ENCODE measurements at regions not wholly inside any gene's neighbourhood (a gene's known extent, or its start where the extent isn't known, plus 50 kb on each side); places are given as distances from the start of the nearest gene placed in this dataset.

DNA sequence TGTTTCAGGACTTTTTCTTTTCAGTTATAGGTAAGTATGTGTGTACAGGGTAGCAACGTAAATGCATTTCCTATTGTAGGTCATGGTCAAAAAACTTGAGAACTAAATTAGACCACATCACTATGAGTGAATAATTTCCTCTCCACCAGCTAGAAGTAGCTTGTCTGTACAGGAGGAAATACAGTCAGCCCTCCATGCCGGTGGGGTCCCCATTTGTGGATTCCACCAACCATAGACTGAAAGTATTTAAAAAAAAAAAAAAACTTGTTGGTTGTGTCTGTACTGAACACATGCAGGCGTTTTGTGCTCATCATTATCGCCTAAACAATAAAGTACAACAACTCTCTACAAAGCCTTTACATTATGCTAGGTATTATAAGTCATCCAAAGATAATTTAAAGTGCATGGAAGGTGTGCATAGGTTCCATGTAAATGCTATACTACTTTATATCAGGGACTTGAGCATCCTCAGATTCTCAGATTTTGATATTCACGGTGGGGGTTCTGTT lies 94.2 kb upstream of the NDUFV2 start:
- ChIA-PET CTCF (ENCODE audit: low intra/inter-chr PET ratio, low total read pairs) (no interaction called here), POLR2A (no interaction called here)
- no peak for FAIRE-seq
- Histone ChIP-seq H3K36me3 (replicated peaks in 1 of 2; ENCODE audit: control insufficient read depth in 1 of 2, insufficient read depth in 2 of 2, low read length in 2 of 2) (no peaks in the 10 kb centered on the region), H2AFZ (ENCODE audit: low read length) (no peak overlapping the region), H4K20me1 (ENCODE audit: insufficient read depth, low read length) (no peaks in the 10 kb centered on the region), H3K27ac (ENCODE audit: extremely low read length, insufficient read depth, low read length) (no peak overlapping the region), H3K4me2 (ENCODE audit: low read depth, low read length) (no peak overlapping the region), H3K4me3 (replicated peaks in 1 of 3; ENCODE audit: insufficient read depth in 1 of 3, low read depth in 2 of 3, low read length in 3 of 3) (no peak overlapping the region), H3K9me3 (ENCODE audit: low read length) (no peaks in the 10 kb centered on the region), H3K4me1 (ENCODE audit: insufficient read depth, low read length) (no peaks in the 10 kb centered on the region), H3K79me2 (ENCODE audit: insufficient read depth, low read length) (no peaks in the 10 kb centered on the region), H3K9ac (ENCODE audit: insufficient read depth, low read depth, low read length) (no peak overlapping the region), H3K27me3 (ENCODE audit: control insufficient read depth in 1 of 2, insufficient read depth in 2 of 2, low read length in 2 of 2) (no peaks in the 10 kb centered on the region)
- in situ Hi-C loops (cut with HindIII; ENCODE audit: extremely low pct_ligation_motif_present, low pct_unique_long_range_greater_than_20kb) (no loop called here), intact Hi-C loops (cut with micrococcal nuclease; ENCODE audit: unreplicated experiment) (no loop called here)
- DNase-seq (ENCODE audit: low spot score) = no peak
- ATAC-seq = no peak
- no peak for TF ChIP-seq IKZF4 (CRISPR knock-in tag; IDR thresholded peaks at IDR 0.05; ENCODE audit: borderline replicate concordance, low read depth, not compliant biosample characterization)
- TF ChIP-seq ZFP1 (CRISPR knock-in tag; IDR thresholded peaks at IDR 0.05) = no peak
- TF ChIP-seq ZBTB21 (CRISPR knock-in tag; IDR thresholded peaks at IDR 0.05) = no peak
- TF ChIP-seq PLSCR1 (CRISPR knock-in tag; IDR thresholded peaks at IDR 0.05; ENCODE audit: borderline replicate concordance) = no peak
- WGBS (ENCODE audit: low lambda C conversion rate) = 41% methylated on average over 5 of the region's 5 CpGs
- BruUV-seq (replicated peaks) = no TSS peak

DNA sequence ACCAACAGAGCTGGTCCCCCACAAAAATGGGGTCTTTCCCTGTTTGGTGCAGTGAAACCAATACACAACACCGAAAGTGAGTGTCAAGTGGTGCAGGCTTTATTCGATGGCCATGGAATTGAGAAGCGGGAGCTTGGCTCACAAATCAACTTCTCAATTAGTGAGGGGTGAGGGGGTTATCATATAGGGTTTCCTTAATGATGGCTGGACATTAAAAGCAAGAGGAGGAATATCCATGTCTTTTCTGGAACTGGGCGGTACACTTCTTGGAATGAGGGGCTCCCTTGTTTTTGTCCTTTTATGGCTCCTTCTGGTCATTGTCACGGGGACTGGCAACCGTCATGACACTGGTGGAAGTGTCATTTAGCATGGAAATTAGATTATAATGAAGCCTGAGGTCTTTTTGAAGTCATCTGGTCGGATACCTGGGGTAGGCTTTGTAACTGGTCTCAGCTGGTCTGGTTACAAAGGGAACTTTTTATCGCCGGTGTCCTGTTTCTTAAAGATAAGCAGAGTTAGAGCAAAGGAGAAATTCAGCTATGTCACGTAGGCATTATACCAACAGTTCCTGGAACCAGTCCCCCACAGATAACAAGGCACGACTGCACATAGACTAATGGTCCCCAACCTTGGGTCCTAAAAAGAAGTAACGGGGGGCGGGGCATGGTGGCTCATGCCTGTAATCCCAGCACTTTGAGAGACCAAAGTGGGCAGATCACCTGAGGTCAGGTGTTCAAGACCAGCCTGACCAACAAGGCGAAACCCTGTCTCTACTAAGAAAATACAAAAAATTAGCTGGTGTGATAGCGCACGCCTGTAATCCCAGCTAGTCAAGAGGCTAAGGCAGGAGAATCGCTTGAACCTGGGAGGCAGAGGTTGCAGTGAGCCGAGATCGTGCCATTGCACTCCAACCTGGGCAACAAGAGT lies 93.5 kb upstream of the NDUFV2 start:
- CTCF ChIA-PET (ENCODE audit: low intra/inter-chr PET ratio, low total read pairs) = no interaction called here
- no peak overlapping the region for H3K4me3 ChIP-seq (replicated peaks in 1 of 3; ENCODE audit: insufficient read depth in 1 of 3, low read depth in 2 of 3, low read length in 3 of 3)
- POLR2A ChIA-PET = no interaction called here
- no peak overlapping the region for H3K4me2 ChIP-seq (ENCODE audit: low read depth, low read length)
- no TSS peak for BruUV-seq (replicated peaks)
- no peak overlapping the region for H3K27ac ChIP-seq (ENCODE audit: extremely low read length, insufficient read depth, low read length)
- H3K9ac ChIP-seq (ENCODE audit: insufficient read depth, low read depth, low read length) = no peak overlapping the region
- ATAC-seq = no peak
- H3K9me3 ChIP-seq (ENCODE audit: low read length) = no peaks in the 10 kb centered on the region
- H4K20me1 ChIP-seq (ENCODE audit: insufficient read depth, low read length) = no peaks in the 10 kb centered on the region
- intact Hi-C loops (cut with micrococcal nuclease; ENCODE audit: unreplicated experiment) (no loop called here), in situ Hi-C loops (cut with HindIII; ENCODE audit: extremely low pct_ligation_motif_present, low pct_unique_long_range_greater_than_20kb) (no loop called here)
- WGBS (ENCODE audit: low lambda C conversion rate) = 55% methylated on average over 19 of the region's 19 CpGs
- DNase-seq (ENCODE audit: low spot score) = no peak
- no peaks in the 10 kb centered on the region for H3K79me2 ChIP-seq (ENCODE audit: insufficient read depth, low read length)
- TF ChIP-seq SP1 (IDR thresholded peaks at IDR 0.05) = no peak
- TF ChIP-seq SP1 (CRISPR knock-in tag; IDR thresholded peaks at IDR 0.05) = no peak
- TF ChIP-seq, protein P1, sequence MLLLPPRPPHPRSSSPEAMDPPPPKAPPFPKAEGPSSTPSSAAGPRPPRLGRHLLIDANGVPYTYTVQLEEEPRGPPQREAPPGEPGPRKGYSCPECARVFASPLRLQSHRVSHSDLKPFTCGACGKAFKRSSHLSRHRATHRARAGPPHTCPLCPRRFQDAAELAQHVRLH (CRISPR knock-in tag; IDR thresholded peaks at IDR 0.05; ENCODE audit: borderline replicate concordance, low read depth) = no peak
- no peak for TF ChIP-seq CTCF (CRISPR knock-in tag; IDR thresholded peaks at IDR 0.05)
- no peak for TF ChIP-seq CENPT (CRISPR knock-in tag; IDR thresholded peaks at IDR 0.05; ENCODE audit: low read depth)
- TF ChIP-seq ZNF703 (CRISPR knock-in tag; IDR thresholded peaks at IDR 0.05; ENCODE audit: borderline replicate concordance) = no peak
- no peak for TF ChIP-seq PHF20 (CRISPR knock-in tag; IDR thresholded peaks at IDR 0.05)
- no peak for TF ChIP-seq FOXO1 (CRISPR knock-in tag; IDR thresholded peaks at IDR 0.05)
- TF ChIP-seq ZFP36L2 (CRISPR knock-in tag; IDR thresholded peaks at IDR 0.05) = no peak
- H3K4me1 ChIP-seq (ENCODE audit: insufficient read depth, low read length) = peaks cover 2% of the 10 kb centered on the region; the same call in 1 of the 2 replicates
- H3K27me3 ChIP-seq (ENCODE audit: control insufficient read depth in 1 of 2, insufficient read depth in 2 of 2, low read length in 2 of 2) = no peaks in the 10 kb centered on the region
- no peaks in the 10 kb centered on the region for H3K36me3 ChIP-seq (replicated peaks in 1 of 2; ENCODE audit: control insufficient read depth in 1 of 2, insufficient read depth in 2 of 2, low read length in 2 of 2)
- H2AFZ ChIP-seq (ENCODE audit: low read length) = no peak overlapping the region
- no peak for FAIRE-seq
